ENCODE measurements at regions not wholly inside any gene's neighbourhood (a gene's known extent, or its start where the extent isn't known, plus 50 kb on each side); places are given as distances from the start of the nearest gene placed in this dataset.
"Not testable (repeated sequence)": the region's sequence is repeated elsewhere in the genome, so short reads cannot be mapped to it uniquely, and the experiment has no call there.

DNA sequence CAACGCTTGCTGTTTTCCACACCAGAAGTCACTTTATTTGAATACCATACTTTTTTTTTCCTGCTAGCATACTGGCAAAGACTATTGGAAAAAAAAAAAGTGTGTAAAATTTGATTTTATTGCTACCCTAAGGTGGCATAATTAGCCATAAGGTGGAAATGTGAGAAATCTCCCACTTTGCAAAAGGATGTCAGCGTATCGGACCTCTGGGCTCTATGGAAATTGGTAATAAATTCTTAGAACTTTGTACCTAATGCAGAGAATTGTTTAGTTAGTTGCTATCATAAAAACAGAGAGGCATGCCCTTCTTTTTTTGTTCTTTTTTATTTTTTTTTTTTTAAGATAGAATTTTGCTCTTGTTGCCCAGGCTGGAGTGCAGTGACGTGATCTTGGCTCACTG, 63.7 kb upstream of the GMDS start:
- no peaks in the 10 kb centered on the region for H3K27me3 Mint-ChIP-seq (ENCODE audit: insufficient read depth)
- H3K36me3 Mint-ChIP-seq (ENCODE audit: low read depth): no peaks in the 10 kb centered on the region
- 93 to 98% methylated on average over 3 to 4 of the region's 4 CpGs for WGBS, 2 experiments (ENCODE audit: insufficient coverage in 1 of 2, insufficient read length in 1 of 2)
- no peak for TF ChIP-seq CTCF (conservative IDR thresholded peaks at IDR 0.05)
- H3K4me3 ChIP-seq (ENCODE audit: low read length): no peak overlapping the region
- H3K36me3 ChIP-seq (ENCODE audit: control insufficient read depth, insufficient read depth, low read length): no peaks in the 10 kb centered on the region
- no peak overlapping the region for H3K9ac ChIP-seq (ENCODE audit: extremely low read depth, low read length, poor library complexity, severe bottlenecking)
- H3K9me3 Mint-ChIP-seq: peaks cover 2% of the 10 kb centered on the region
- no peak for DNase-seq
- H3K27ac ChIP-seq (ENCODE audit: low read depth, low read length): no peak overlapping the region
- no peak overlapping the region for H3K27ac Mint-ChIP-seq
- H3K4me1 ChIP-seq (ENCODE audit: control insufficient read depth, insufficient read depth, low read length): no peaks in the 10 kb centered on the region
- no peak overlapping the region for H3K4me3 Mint-ChIP-seq
- no peaks in the 10 kb centered on the region for H3K27me3 ChIP-seq (ENCODE audit: control insufficient read depth, insufficient read depth, low read length, poor library complexity, severe bottlenecking)
- H3K9me3 ChIP-seq (ENCODE audit: control insufficient read depth, low read length): no peaks in the 10 kb centered on the region
- H3K4me1 Mint-ChIP-seq: peaks cover 4% of the 10 kb centered on the region

DNA sequence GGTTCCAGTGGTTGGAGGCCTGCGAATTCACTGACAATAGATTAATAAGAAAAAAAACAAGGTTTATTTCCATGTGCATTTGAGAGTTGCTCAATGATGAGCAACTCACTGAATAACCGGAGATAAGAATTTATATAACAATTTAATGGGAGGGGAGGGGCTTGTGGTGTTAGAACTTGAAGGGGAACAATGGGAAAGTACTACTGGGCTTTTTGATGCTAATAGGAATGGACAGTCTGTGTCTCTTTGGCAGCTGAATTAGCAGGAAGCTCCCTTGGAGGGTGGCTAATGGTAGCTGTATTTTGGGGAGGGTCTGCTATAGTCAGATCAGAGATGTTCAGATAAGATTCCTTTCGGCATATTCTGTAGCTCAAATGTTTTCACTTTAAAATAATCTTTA, 62.4 kb upstream of the GMDS start:
- H3K9me3 Mint-ChIP-seq: peaks cover 2% of the 10 kb centered on the region
- H3K27ac ChIP-seq (ENCODE audit: low read depth, low read length): no peak overlapping the region
- 94 to 100% methylated on average over 1 to 3 of the region's 3 CpGs for WGBS, 2 experiments (ENCODE audit: insufficient coverage in 1 of 2, insufficient read length in 1 of 2)
- H3K4me1 Mint-ChIP-seq: no peaks in the 10 kb centered on the region
- H3K4me1 ChIP-seq (ENCODE audit: control insufficient read depth, insufficient read depth, low read length): no peaks in the 10 kb centered on the region
- no peak for DNase-seq
- no peak for TF ChIP-seq CTCF (conservative IDR thresholded peaks at IDR 0.05)
- no peaks in the 10 kb centered on the region for H3K27me3 ChIP-seq (ENCODE audit: control insufficient read depth, insufficient read depth, low read length, poor library complexity, severe bottlenecking)
- no peak overlapping the region for H3K9ac ChIP-seq (ENCODE audit: extremely low read depth, low read length, poor library complexity, severe bottlenecking)
- H3K27me3 Mint-ChIP-seq (ENCODE audit: insufficient read depth): no peaks in the 10 kb centered on the region
- H3K27ac Mint-ChIP-seq: no peak overlapping the region
- no peaks in the 10 kb centered on the region for H3K9me3 ChIP-seq (ENCODE audit: control insufficient read depth, low read length)
- H3K4me3 Mint-ChIP-seq: no peak overlapping the region
- no peak overlapping the region for H3K4me3 ChIP-seq (ENCODE audit: low read length)
- H3K36me3 Mint-ChIP-seq (ENCODE audit: low read depth): no peaks in the 10 kb centered on the region
- no peaks in the 10 kb centered on the region for H3K36me3 ChIP-seq (ENCODE audit: control insufficient read depth, insufficient read depth, low read length)

DNA sequence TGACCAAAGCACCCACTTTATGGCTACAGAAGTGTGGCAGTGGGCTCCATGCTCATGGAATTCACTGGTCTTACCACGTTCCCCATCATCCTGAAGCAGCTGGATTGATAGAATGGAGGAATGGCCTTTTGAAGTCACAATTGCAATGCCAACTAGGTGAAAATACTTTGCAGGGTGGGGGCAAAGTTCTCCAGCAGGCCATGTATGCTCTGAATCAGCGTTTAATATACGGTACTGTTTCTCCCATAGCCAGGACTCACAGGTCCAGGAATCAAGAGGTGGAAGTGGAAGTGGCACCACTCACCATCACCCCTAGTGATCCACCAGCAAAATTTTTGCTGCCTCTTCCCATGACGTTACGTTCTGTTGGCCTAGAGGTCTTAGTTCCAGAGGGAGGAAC, 60.5 kb upstream of the GMDS start:
- no peaks in the 10 kb centered on the region for H3K27me3 Mint-ChIP-seq (ENCODE audit: insufficient read depth)
- TF ChIP-seq CTCF (conservative IDR thresholded peaks at IDR 0.05): no peak
- 94 to 98% methylated on average over 5 of the region's 5 CpGs for whole genome bisulfite sequencing, 2 experiments (ENCODE audit: insufficient coverage in 1 of 2, insufficient read length in 1 of 2)
- DNase-seq: no peak
- H3K4me1 Mint-ChIP-seq: no peaks in the 10 kb centered on the region
- H3K9me3 ChIP-seq (ENCODE audit: control insufficient read depth, low read length): no peaks in the 10 kb centered on the region
- no peak overlapping the region for H3K4me3 Mint-ChIP-seq
- peaks cover under 1% of the 10 kb centered on the region for H3K36me3 Mint-ChIP-seq (ENCODE audit: low read depth)
- no peak overlapping the region for H3K9ac ChIP-seq (ENCODE audit: extremely low read depth, low read length, poor library complexity, severe bottlenecking)
- no peak overlapping the region for H3K27ac Mint-ChIP-seq
- no peak overlapping the region for H3K4me3 ChIP-seq (ENCODE audit: low read length)
- no peaks in the 10 kb centered on the region for H3K4me1 ChIP-seq (ENCODE audit: control insufficient read depth, insufficient read depth, low read length)
- H3K27ac ChIP-seq (ENCODE audit: low read depth, low read length): no peak overlapping the region
- H3K9me3 Mint-ChIP-seq: peaks cover 18% of the 10 kb centered on the region
- no peaks in the 10 kb centered on the region for H3K27me3 ChIP-seq (ENCODE audit: control insufficient read depth, insufficient read depth, low read length, poor library complexity, severe bottlenecking)
- H3K36me3 ChIP-seq (ENCODE audit: control insufficient read depth, insufficient read depth, low read length): no peaks in the 10 kb centered on the region

DNA sequence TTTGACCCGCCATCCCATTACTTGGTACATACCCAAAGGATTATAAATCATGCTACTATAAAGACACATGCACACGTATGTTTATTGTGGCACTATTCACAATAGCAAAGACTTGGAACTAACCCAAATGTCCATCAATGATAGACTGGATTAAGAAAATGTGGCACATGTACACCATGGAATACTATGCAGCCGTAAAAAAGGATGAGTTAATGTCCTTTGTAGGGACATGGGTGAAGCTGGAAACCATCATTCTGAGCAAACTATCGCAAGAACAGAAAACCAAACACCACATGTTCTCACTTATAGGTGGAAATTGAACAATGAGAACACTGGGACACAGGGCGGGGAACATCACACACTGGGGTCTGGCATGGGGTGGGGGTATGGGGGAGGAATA, 57.1 kb upstream of the GMDS start:
- H3K27me3 Mint-ChIP-seq (ENCODE audit: insufficient read depth); H3K36me3 ChIP-seq (ENCODE audit: control insufficient read depth, insufficient read depth, low read length); H3K36me3 Mint-ChIP-seq (ENCODE audit: low read depth); H3K4me1 Mint-ChIP-seq; H3K9me3 ChIP-seq (ENCODE audit: control insufficient read depth, low read length); H3K4me3 ChIP-seq (ENCODE audit: low read length); H3K4me3 Mint-ChIP-seq; H3K27ac ChIP-seq (ENCODE audit: low read depth, low read length); DNase-seq; H3K4me1 ChIP-seq (ENCODE audit: control insufficient read depth, insufficient read depth, low read length); H3K9ac ChIP-seq (ENCODE audit: extremely low read depth, low read length, poor library complexity, severe bottlenecking); H3K27ac Mint-ChIP-seq; H3K27me3 ChIP-seq (ENCODE audit: control insufficient read depth, insufficient read depth, low read length, poor library complexity, severe bottlenecking): not testable (repeated sequence)
- WGBS, 2 experiments (ENCODE audit: insufficient coverage in 1 of 2, insufficient read length in 1 of 2): 90 to 100% methylated on average over 2 to 4 of the region's 5 CpGs
- H3K9me3 Mint-ChIP-seq: peaks cover 36% of the 10 kb centered on the region

Data from endodermal cell (in vitro differentiated cells).